SU-DHL-6 (cell line): ENCODE measurements at regions not wholly inside any gene's neighbourhood (a gene's known extent, or its start where the extent isn't known, plus 50 kb on each side); places are given as distances from the start of the nearest gene placed in this dataset.

ENCODE experiments used
- CTCF ChIP-seq: fragments of 200-600 bp; sonication (generic); IDR thresholded peaks from one replicate; pipeline ENCODE4 v1.5.1; 2017; ENCODE audit warnings: antibody characterized with exemption, mild to moderate bottlenecking, low read length, moderate library complexity; ENCODE audit not compliant: insufficient read depth, poor library complexity, severe bottlenecking
- EZH2phosphoT487 ChIP-seq: fragments of 200-600 bp; sonication (generic), shearing (Covaris generic); conservative IDR thresholded peaks from 2 replicates; pipeline ENCODE4 v1.6.1; 2018; ENCODE audit warnings: mild to moderate bottlenecking, antibody characterized with exemption, low read length, moderate library complexity, mixed read lengths

DNA sequence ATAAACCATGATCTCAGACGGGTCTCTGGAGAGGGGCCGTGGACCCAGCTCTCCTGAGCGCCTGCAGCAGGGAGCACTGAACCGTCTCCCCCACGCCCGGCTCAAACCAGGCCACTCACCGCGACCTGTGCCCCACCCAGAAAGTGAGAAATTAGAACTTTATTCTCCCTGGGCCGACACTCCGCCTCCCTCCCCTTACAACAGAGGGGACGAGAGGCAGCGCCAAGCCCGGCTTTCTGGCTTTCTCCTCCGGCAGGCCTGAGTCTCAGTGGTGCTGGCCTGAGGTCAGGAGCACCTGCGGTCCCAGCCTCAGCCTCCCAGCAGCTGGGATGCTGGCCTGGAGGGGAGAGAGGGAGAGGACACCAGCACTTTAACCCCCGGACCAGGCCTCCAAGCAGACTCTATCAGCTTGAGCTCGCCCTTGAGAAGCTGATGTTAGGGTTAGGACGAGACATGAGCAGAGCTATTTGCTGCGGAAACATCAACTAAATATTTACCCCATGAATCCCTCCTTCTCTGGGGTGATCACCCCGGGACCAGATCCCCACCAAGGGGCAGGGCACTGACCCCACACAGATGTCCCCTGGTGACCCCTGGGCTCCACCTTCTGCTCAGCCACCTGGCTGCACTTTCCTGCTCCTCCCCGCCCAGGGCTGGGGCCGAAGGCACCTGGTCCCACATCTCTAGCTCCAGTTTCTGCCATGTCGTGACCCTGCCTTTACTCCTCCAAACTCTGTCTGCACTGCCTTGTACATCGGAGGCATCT lies 856.3 kb upstream of the SALL3 start:
- no peak for TF ChIP-seq CTCF
- TF ChIP-seq EZH2phosphoT487 = no peak
